HG02885 (cell line): ENCODE measurements at regions not wholly inside any gene's neighbourhood (a gene's known extent, or its start where the extent isn't known, plus 50 kb on each side); places are given as distances from the start of the nearest gene placed in this dataset.

Source experiments
- ATAC-seq: cut with Tn5 transposase; IDR thresholded peaks from one replicate; pipeline ENCODE4 v1.9.1; 2021; ENCODE audit warnings: mild to moderate bottlenecking; ENCODE audit not compliant: unreplicated experiment, poor library complexity

GRCh38 chr11:19391026-19391425, 150.3 kb upstream of the E2F8 start:
- ATAC-seq = no peak

- no peak for ATAC-seq
Observed at GRCh38 chr11:19389787-19390303, 149.1 kb upstream of the E2F8 start.

- ATAC-seq = no peak
Observed at GRCh38 chr11:19382131-19382611, 141.4 kb upstream of the E2F8 start.

- no peak for ATAC-seq
Observed at GRCh38 chr11:19380375-19380774, 139.6 kb upstream of the E2F8 start.

GRCh38 chr11:19379465-19379864, 138.7 kb upstream of the E2F8 start:
- ATAC-seq = no peak

DNA sequence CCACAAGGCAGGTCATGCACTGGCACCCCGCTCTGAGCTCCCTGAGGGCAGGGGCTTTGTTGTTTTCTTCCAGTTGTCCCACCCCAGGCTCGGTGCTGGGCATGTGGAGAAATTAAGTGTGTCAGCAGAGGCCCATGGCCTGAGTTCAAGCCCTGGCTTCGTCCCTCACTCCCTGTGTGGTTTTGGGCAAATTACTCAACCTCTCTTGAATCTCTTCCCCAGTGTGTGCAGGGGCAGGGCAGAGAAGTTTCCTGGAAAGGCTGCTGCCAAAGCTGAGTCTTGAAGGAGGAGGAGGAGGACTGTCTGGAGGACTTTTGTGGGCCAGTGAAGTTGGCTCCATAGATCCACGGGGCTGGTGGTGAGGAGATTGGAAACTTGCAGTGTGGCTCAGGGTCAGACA, 138.1 kb upstream of the E2F8 start:
- no peak for ATAC-seq

- no peak for ATAC-seq
Observed at GRCh38 chr11:19377881-19378280, 137.1 kb upstream of the E2F8 start.

DNA sequence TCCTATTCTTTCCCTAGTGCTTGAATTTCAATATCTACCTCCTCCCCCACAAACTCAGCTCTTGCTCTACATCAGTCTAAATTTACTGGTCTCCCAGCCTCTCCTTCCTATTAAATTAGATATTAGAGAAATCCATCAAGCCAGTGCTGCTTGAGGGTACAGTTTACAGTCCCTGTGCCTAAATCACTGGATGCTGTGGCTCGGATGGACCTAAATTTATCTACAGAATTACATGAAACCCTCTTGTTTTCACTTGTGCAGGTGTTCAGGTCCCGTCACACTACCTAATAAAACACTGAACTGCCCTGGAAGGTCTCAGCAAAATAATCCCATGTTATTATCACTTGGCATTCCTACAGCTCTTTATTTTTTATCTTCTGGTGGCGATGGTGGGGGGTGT, 134.7 kb upstream of the E2F8 start:
- no peak for ATAC-seq

DNA sequence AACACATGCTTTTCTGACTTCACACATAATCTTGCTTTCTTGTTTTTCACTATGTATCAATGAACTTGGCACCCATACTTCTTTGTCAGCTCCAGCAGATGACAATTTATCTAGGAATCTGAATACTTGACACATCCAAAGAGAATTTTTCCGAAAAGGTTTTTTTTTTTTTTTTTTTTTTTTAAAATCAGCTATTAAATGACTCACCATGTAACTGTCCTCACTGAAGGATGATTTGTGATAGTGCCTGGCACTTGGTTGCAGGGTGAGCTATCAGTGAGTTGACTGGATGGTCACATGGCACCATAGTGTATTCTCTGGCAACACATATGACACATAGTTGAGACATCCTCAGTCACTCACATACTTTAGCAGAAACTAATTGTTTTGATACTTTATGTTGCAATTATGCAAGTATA, 133.4 kb upstream of the E2F8 start:
- ATAC-seq = no peak

DNA sequence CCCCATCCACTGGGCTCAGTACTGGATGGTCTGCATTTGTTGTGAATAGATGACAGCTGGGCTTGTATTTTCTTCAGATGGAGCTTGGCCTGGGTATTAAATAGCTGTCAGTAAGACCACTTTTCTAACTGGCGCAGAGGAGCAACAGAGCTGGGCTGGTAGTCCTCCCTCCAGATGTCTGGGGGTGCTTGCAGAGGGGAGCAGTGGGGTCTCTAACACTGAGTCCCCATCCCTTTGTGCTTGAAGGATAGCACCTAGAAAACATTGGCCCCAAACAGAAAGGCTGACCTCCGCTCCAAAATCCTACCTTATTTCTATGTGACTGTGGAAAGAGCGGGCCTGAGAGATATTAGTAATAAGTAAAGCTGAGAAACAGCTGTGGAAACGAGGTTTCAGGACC, 131.6 kb upstream of the E2F8 start:
- no peak for ATAC-seq

- no peak for ATAC-seq
Observed at GRCh38 chr11:19370100-19370861, 129.5 kb upstream of the E2F8 start.

GRCh38 chr11:19368726-19369375, 128.1 kb upstream of the E2F8 start:
- ATAC-seq = no peak

- ATAC-seq = no peak
Observed at GRCh38 chr11:19366992-19367709, 126.4 kb upstream of the E2F8 start.

DNA sequence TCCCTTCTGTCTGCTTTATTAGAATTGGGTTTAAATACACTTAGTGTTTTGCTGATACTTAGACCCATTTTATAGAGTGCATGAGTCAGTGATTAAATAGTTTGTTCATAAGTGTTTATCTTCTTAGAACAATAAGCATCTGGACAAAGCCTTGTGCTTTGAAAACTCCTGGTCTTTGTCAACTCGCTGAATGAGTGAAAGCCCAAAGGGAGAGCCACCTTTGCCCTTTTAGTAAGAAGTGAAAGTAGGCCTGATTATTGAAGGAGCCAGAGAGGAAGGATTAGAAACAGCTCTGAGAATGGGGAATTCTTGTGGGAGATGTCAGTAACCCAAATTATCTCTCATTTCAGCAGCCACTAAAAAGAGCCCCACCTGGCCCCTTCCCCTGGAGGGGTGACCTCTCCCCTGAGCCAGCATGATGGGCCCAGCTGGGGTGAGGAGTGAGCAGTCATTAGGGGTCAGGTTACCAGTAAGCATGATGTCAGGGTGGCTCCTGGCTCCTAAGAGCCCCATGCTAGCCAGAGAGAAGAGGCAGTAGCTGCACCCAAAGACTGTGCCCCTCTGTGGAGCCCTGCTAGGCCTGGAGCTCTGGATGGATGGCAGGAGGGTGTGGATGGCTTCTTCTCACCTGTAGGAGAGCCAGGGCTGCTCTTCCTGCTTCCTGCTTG, 125.1 kb upstream of the E2F8 start:
- no peak for ATAC-seq

DNA sequence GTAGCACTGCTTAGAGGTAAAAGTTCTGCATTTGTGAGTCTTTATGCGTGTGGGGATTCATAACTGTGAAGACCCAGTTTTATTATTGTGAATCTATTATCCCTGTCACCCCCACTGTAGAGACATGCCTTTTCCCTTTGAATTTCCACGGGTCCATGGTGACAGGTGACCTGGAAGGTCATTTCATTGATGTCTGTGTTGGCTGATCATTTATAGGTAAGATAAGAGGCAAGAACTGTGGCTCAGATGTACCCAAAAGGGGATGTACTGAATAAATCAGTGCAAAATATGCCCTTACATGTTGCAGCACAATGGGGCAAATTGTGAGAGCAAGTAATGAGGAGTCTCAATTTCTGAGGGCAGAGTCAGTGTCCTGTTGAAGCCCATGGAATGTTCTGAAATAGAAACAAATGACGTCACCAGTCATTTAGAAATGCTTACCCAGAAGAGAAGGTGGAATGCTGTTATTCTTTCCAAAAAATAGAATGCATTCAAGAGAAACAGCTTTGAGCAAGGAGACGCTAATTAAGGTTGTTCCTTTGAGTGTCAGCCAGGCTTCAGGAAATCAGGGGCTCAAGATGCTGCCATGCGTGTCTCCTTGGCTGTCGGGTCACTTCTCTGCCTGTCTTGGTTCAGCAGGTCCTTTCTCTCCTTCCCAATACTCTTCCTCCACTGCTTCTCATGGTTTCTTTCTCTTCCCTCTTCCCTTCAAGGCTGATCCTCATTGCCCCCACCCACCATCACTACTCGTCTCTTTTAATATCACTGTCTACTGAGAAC, 118.7 kb upstream of the E2F8 start:
- no peak for ATAC-seq

GRCh38 chr11:19357943-19358342, 117.2 kb upstream of the E2F8 start:
- no peak for ATAC-seq

DNA sequence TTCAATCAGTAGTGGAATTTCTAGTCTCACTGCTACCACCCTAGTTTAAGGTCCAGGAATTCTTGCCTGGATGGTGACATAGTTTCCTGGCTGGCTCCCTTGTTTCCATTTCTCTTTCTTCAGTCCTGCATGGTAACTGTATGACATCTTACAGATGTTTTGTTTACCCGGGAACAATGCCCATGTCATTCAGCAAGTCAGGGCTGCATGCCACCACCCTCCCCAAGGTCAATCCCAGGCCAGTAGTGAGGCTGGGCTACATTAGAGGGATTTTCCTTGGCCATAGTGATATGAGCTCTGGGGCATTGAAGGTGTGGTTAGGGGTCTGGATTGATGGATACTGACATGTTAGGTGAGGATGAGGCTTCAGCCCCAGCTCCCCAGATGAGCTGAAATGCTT, 114.9 kb upstream of the E2F8 start:
- ATAC-seq = no peak

DNA sequence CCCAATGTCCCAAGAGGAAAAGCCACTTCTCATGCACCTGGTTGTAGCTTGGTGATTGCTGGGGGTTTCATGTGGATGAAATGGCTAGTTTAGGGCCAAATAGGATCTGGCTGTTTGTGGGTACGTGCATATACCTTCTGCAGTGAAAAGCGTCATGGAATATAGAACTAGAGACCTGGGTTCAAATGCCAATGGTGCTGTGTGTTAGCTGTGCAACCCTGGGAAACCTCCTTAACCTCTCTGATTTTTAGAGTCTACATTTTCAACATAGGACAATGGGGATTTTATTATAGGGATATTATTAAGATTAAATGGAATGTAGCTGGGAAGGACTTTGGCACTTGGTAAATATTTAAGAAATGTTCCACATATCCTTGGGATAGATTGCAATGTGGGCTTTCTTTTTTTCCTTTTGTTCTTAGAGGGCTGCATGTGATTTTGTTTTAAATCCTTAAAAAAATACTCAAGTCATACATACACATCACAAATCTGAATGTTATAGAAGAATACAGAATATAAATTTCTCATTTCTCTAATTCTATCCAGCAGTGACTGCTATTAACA, 112.6 kb upstream of the E2F8 start:
- no peak for ATAC-seq

DNA sequence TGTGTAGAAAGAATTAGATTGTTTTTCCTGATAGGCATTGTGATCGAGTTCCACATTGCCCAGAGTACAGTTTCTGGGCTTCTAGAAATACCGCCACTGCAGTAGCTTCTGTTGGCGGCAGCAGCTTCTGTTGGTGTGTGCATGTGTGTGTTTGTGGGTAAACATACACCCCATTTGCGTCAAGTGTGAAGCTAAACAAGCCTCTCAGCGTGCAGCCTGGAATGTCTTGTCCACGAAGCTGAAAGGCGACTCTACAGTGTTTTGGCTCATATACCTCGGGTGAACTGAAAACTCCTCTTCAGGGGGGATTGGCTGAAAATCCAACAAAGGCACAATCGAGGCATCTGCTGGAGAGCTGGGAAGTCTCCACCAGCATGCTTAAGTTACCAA, 112.0 kb upstream of the E2F8 start:
- ATAC-seq = no peak
